ENCODE measurements at regions not wholly inside any gene's neighbourhood (a gene's known extent, or its start where the extent isn't known, plus 50 kb on each side); places are given as distances from the start of the nearest gene placed in this dataset.

GRCh38 chr15:98233873-98234272 is 273.4 kb downstream of the ARRDC4 start:
- TF ChIP-seq CTCF (IDR thresholded peaks at IDR 0.05), result no peak
- TF ChIP-seq POLR2A (IDR thresholded peaks at IDR 0.05), result no peak

Data from sigmoid colon (tissue), 3 donors.